PC-9 (cell line): ENCODE measurements at regions not wholly inside any gene's neighbourhood (a gene's known extent, or its start where the extent isn't known, plus 50 kb on each side); places are given as distances from the start of the nearest gene placed in this dataset.

Experiments
- BruUV-seq: library from RNA; stranded (reverse); fragments of 400-500 nt; replicated peaks from 2 replicates; lab custom pipeline; 2021; lab: Mats Ljungman, UMichigan
- CTCF ChIA-PET: fragments of 300-600 bp; sonication (Branson Sonifier 250); formaldehyde crosslinking; loops from one replicate; lab custom pipeline; 2022; ENCODE audit warnings: antibody characterized with exemption; lab: Charles Lee
- POLR2A ChIA-PET: fragments of 300-600 bp; sonication (Branson Sonifier 250); formaldehyde crosslinking; loops from one replicate; lab custom pipeline; 2022; ENCODE audit warnings: antibody characterized with exemption; ENCODE audit not compliant: unreplicated experiment; lab: Charles Lee
- DNase-seq, 2 experiments: peaks; one replicate each; pipeline versions ENCODE4 v3.0.0 to v3.0.0-alpha.2; 2015 to 2022; ENCODE audit warnings: mixed read lengths in 1 of 2
- H2AFZ ChIP-seq: fragments of 200-600 bp; sonication (generic); 2 replicates; pipeline ENCODE4 v1.8.1; 2017; ENCODE audit warnings: antibody characterized with exemption
- H3F3A ChIP-seq: fragments of 200-600 bp; sonication (generic); 2 replicates; pipeline ENCODE4 v1.8.1; 2017; ENCODE audit warnings: antibody characterized with exemption, mild to moderate bottlenecking, low read depth; ENCODE audit not compliant: insufficient read depth
- H3K27ac ChIP-seq: fragments of 200-600 bp; sonication (generic); 2 replicates; pipeline ENCODE4 v1.6.1; 2016; ENCODE audit warnings: mixed run types
- H3K27me3 ChIP-seq: fragments of 200-600 bp; sonication (generic); 2 replicates; pipeline ENCODE4 v1.6.1; 2016; ENCODE audit warnings: low read depth, mixed run types; ENCODE audit not compliant: insufficient read depth
- H3K36me3 ChIP-seq: fragments of 200-600 bp; sonication (generic); 2 replicates; pipeline ENCODE4 v1.6.1; 2016; ENCODE audit warnings: low read depth, mixed run types
- H3K4me1 ChIP-seq: fragments of 200-600 bp; sonication (generic); replicated peaks from 2 replicates; pipeline ENCODE4 v1.6.1; 2016; ENCODE audit warnings: mixed run types; ENCODE audit not compliant: insufficient read depth
- H3K4me2 ChIP-seq: fragments of 200-600 bp; sonication (generic); 2 replicates; pipeline ENCODE4 v1.6.1; 2017; ENCODE audit warnings: mixed run types
- H3K4me3 ChIP-seq: fragments of 200-600 bp; sonication (generic); 2 replicates; pipeline ENCODE4 v1.6.1; 2016; ENCODE audit warnings: mixed run types
- H3K79me2 ChIP-seq: fragments of 200-600 bp; sonication (generic); 2 replicates; pipeline ENCODE4 v1.6.1; 2017; ENCODE audit warnings: low read depth, mixed run types
- H3K9me2 ChIP-seq: fragments of 200-600 bp; sonication (generic); 2 replicates; pipeline ENCODE4 v1.8.1; 2017; ENCODE audit warnings: mild to moderate bottlenecking; ENCODE audit not compliant: insufficient read depth
- H3K9me3 ChIP-seq: fragments of 200-600 bp; sonication (generic); 2 replicates; pipeline ENCODE4 v1.8.1; 2016; ENCODE audit warnings: low read depth; ENCODE audit not compliant: insufficient read depth
- H4K20me1 ChIP-seq: fragments of 200-600 bp; sonication (generic); 2 replicates; pipeline ENCODE4 v1.8.1; 2017; ENCODE audit not compliant: insufficient read depth
- CTCF ChIP-seq: fragments of 200-600 bp; sonication (generic); conservative IDR thresholded peaks from 2 replicates; pipeline ENCODE4 v1.6.1; 2017; ENCODE audit warnings: mixed run types, antibody characterized with exemption, mild to moderate bottlenecking, moderate library complexity
- EZH2 ChIP-seq: fragments of 200-600 bp; sonication (generic); IDR thresholded peaks from 2 replicates; pipeline ENCODE4 v1.8.0; 2017; ENCODE audit warnings: antibody characterized with exemption, low read depth
- intact Hi-C: fragments of 100-400 bp; cut with micrococcal nuclease; formaldehyde crosslinking; loops from one replicate; pipeline ENCODE4 v1.10.0; 2022; ENCODE audit not compliant: unreplicated experiment

- DNase-seq = peak in 1 of 2 experiments; percentile 78
- H2AFZ ChIP-seq = no peak overlapping the region
- POLR2A ChIA-PET = no interaction called here
- no peaks in the 10 kb centered on the region for H3K79me2 ChIP-seq
- no peaks in the 10 kb centered on the region for H3K9me2 ChIP-seq
- no peak overlapping the region for H3K4me3 ChIP-seq
- 0 out of 2 replicates have a peak, but pooled peaks cover 3% of the 10 kb centered on the region for H3F3A ChIP-seq
- no peaks in the 10 kb centered on the region for H3K27me3 ChIP-seq
- H4K20me1 ChIP-seq = no peaks in the 10 kb centered on the region
- H3K27ac ChIP-seq = no peak overlapping the region
- TF ChIP-seq EZH2 = no peak
- TF ChIP-seq CTCF = no peak
- intact Hi-C loops = no loop called here
- no TSS peak for BruUV-seq
- H3K4me1 ChIP-seq = peaks cover 41% of the 10 kb centered on the region
- H3K9me3 ChIP-seq = no peaks in the 10 kb centered on the region
- no peak overlapping the region; the same call in 1 of the 2 replicates for H3K4me2 ChIP-seq
- H3K36me3 ChIP-seq = no peaks in the 10 kb centered on the region
- CTCF ChIA-PET = interaction anchor here (0.5 kb wide), 1 partner anchor 1581 kb away, joined by 6 read pairs; the partner anchor contains the start of gene PUM3
These were observed 64.8 kb upstream of the SLC1A1 start for GRCh38 chr9:4425319-4426045.

GRCh38 chr9:4424891-4425290, 65.4 kb upstream of the SLC1A1 start:
- Histone ChIP-seq H3K4me3 (no peak overlapping the region), H3K27me3 (no peaks in the 10 kb centered on the region), H4K20me1 (no peaks in the 10 kb centered on the region), H3F3A (0 out of 2 replicates have a peak, but pooled peaks cover 3% of the 10 kb centered on the region), H3K79me2 (no peaks in the 10 kb centered on the region), H3K4me1 (peaks cover 37% of the 10 kb centered on the region), H3K36me3 (no peaks in the 10 kb centered on the region), H3K9me3 (no peaks in the 10 kb centered on the region), H2AFZ (no peak overlapping the region), H3K27ac (no peak overlapping the region), H3K9me2 (no peaks in the 10 kb centered on the region), H3K4me2 (no peak overlapping the region)
- no peak for DNase-seq
- CTCF ChIA-PET = no interaction called here
- POLR2A ChIA-PET = no interaction called here
- TF ChIP-seq CTCF = no peak
- TF ChIP-seq EZH2 = no peak
- BruUV-seq = no TSS peak
- intact Hi-C loops = no loop called here

- H3F3A ChIP-seq = 0 out of 2 replicates have a peak, but pooled peaks cover 4% of the 10 kb centered on the region
- no peak overlapping the region for H2AFZ ChIP-seq
- no peak overlapping the region for H3K27ac ChIP-seq
- no peaks in the 10 kb centered on the region for H3K9me2 ChIP-seq
- intact Hi-C loops = no loop called here
- ChIA-PET POLR2A (no interaction called here), CTCF (no interaction called here)
- H3K4me1 ChIP-seq = peaks cover 40% of the 10 kb centered on the region
- no TSS peak for BruUV-seq
- H3K79me2 ChIP-seq = no peaks in the 10 kb centered on the region
- H3K9me3 ChIP-seq = no peaks in the 10 kb centered on the region
- no peak for DNase-seq
- H3K27me3 ChIP-seq = no peaks in the 10 kb centered on the region
- no peaks in the 10 kb centered on the region for H4K20me1 ChIP-seq
- no peaks in the 10 kb centered on the region for H3K36me3 ChIP-seq
- no peak overlapping the region for H3K4me2 ChIP-seq
- no peak for TF ChIP-seq EZH2
- TF ChIP-seq CTCF = no peak
- no peak overlapping the region for H3K4me3 ChIP-seq
These were observed 66.2 kb upstream of the SLC1A1 start for GRCh38 chr9:4424038-4424437.
